Activated CD4-positive, CD25-positive, alpha-beta regulatory T cell treated with anti-CD3 and anti-CD28 coated beads, Interleukin-2, amount 50 U/mL, for 72 hours (primary cell): ENCODE measurements at regions not wholly inside any gene's neighbourhood (a gene's known extent, or its start where the extent isn't known, plus 50 kb on each side); places are given as distances from the start of the nearest gene placed in this dataset.
"Not testable (repeated sequence)": the region's sequence is repeated elsewhere in the genome, so short reads cannot be mapped to it uniquely, and the experiment has no call there.

Experiments
- DNase-seq: peaks from one replicate; pipeline ENCODE4 v3.0.0; 2021

DNA sequence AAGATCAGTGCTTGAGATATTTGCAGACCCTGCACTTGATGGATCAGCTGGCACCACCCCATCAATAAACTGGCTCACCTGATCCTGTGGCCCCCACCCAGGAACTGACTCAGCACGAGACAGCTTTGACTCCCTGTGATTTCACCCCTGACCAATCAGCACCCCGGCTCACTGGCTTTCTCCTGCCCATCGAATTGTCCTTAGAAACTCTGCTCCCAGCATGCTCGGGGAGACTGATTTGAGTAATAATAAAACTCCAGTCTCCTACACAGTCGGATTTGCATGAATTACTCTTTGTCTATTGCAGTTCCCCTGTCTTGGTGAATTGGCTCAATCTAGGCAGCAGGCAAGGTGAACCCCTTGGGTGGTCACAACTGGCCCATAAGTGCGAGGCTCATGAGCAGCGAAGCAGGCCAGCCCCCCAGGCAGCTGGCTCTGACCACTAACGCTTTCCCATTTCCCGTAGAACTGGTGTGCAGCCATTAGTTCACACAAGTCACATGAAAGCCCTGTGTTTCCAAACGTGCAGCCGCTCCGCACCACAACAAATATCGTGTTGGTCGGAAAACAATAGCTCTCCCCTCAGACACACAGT, 79.6 kb downstream of the RSPH3 start:
- DNase-seq = no peak

DNA sequence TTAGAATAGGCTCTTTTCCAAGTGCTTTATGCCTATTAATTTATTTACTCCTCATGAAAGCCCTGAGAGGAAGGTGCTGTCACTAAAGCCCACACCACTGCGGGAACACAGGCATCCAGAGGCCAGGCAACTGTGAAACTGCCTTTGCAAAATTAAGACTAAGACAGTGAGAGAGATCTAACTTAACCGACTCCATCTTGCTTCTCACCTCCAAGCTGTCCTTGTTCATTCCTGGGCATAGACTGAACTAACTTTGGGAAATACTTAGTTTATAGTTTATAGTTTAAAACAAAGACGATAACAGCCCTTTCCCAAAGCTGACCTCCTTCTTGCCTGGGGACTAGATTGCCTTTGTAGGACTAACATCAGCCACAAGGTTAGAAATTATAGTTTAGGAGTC, 80.1 kb downstream of the RSPH3 start:
- DNase-seq = no peak

DNA sequence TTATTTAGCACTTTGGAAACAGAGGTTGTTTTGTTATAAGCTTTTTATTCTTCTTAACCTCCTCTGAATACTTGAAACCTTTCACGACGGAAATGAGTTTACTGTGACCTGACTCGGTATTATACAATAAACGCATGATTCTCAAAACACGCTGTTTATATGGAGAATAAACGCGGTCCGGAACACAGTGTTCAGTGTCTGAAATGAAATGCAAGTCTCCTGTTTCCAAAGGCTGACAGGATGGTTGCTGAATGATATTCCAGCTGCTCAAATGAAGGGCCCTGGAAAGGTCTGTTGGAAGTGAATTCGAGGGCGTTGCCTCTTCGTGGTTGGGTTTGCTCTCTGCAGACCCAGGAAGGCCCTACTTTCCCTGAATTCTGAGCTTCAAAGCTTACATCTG, 83.4 kb downstream of the RSPH3 start:
- no peak for DNase-seq

DNA sequence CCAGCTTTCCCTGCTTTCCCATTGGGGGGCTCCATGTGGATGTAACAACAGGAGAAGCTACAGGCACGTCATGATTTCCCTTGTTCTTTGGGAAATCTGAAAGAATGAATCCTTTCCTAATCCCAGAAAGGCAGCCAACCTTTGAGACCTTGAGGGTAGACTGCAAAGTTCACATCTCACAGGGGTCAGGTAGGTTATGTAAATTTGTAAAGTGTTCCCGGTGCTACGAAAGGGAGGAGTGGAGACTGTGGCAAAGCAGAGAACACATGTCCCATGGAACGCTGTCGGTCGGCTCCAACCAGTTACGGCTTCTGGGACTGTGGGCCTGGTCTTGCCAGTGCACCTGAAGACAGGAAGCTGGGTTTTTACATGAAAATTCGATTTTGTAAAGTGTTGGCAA, 85.1 kb downstream of the RSPH3 start:
- DNase-seq = no peak

DNA sequence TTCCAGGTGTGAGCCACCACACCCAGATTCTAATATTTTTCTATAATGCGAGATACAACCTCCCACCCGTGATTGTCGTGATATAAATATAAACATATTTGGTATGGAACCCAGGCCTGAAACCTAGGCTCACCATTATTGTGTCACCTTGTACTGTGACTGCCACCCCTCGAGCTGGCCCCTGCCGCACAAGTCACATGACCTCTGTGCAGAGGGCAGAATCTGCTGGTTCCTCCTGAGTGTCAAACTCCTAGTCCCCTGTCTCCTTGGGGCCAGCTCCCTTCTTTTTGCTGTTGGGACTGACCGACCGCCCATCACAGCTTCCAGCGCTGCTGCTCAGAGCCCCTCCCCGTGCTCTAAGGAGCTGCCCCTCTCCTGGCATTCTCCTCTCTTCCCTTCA, 86.4 kb downstream of the RSPH3 start:
- DNase-seq = no peak

DNA sequence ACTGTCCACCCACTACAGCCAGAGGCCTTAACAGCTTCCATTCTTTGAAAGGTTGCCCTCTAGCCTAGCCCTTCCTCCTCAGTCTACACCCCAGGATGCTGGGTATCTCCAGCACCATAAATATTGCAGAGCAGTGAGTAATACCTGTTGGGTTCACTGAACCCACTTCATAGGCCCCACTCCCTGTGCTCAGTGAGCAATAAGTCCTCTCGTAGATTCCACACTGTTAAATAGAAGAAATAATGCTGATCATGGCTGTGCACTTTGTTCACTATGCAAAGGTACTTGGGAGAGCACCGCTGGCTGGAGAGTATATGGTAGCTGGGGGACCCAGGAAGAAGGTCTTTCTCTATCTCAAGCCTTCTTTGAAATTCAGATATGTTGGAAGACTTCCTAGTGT, 87.3 kb downstream of the RSPH3 start:
- no peak for DNase-seq

DNA sequence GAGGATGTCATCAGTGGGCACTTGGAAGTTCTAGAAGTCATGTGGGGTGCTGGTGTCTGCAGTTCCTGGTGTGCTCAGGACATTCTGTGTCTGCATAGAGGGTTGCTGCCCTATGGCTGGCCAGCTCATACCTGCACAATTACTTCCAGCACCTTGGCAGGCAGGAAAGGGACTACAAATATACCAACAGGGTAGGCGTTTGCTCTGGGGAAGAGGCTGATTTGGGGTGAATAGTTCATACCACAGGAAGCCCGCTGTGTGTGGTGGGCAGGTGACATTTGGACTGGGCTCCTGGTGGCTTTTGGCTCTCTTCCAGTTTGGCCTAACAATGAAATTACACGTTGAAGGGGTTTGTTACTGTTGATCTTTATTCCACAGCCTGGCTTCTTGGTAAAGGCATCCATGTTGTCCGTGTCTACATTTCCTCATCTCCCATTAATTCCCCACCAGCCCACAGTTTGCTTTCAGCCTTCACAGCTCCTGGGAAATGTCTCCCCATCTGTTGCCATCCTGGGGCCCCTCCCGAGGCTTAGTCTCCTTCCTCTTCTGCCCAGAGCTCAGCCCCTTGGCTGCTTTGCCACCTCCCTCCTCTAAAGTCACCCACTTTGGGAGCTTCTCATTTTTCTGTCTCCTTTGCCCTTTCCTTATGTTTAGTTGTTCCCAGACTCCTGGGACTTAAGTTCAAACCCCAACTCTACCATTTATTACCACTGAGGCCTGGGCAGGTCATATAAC, 88.1 kb downstream of the RSPH3 start:
- no peak for DNase-seq

DNA sequence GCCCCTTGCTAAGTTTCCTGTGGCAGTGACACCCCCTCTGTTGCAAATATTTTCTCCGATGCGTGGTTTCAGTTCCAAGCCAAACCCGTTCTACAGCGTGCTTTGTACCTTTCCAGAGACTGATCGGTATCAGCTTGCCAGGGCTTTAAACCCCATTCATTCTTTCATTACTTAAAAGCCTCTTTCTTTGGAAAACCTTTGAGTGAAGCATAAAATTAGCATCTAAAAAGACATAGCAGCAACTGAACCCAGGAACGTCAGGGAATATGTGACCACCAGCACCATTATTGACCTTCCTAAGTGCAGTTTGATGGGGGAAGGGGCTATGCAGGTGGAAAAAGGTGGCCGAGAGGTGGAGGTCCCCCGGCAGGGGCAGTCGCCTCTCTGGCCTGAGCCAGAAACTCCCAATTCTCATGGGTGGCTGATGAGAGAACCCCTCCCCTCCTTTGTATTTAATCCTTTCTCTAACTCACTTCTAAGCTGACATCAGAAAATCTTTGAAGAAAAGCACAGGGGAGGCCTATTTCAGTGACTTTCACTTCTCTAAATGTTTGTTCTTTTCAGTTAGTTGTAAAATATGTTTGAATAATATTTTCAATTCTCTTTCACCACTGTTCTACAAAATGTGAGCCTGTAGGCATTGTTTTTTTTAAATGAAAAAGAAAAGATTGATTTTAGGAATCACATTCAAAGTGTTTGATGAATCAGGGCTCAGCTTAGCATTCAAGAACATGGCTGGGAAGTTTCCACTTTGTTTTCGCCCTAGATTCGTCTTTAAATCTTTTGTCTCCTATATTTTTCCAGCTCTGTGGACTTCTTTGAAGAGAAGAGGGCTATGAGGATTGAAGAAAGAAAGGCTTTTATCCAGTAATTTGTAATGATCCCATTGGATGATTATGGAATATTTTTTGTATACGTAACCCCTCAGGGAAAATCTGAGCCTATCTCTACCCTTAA, 89.2 kb downstream of the RSPH3 start:
- no peak for DNase-seq

DNA sequence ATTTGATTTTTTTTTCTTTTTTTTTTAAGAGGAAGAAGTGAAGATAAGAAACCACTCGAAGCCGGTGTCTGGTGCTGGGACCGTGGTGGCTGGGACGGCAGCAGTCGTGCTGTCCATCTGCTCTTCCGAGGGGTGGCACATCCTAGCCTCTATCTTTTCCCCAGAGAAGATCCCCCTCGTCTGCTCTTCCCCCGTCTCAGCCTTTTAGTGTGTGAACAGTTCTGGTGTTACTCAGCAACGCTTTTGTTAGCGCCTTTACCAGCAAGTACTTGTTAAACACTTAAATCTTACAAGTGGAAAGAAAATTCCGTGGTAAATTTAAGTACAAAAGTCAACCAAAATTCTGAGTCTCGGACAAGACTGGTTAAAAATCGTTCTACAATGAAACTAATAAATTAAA, 90.1 kb downstream of the RSPH3 start:
- no peak for DNase-seq

DNA sequence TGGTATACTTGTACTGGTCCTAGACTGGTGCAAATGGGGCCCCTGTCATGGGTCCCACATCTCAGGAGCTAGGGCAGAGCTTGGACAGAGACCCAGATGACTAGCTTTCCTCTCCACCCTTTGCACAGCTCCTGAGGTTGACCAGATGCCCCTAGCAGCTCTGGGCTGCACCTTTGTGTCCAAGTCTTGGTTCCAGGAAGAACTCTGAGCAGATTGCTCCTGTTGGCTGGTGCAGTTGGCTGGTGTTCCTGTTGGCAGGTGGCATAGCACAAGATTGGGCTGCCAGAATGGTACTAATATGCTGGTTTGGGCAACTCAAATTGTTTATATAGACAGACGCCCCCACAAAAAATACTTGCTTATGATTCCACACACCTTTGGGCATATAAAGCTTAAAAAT, 89.4 kb upstream of the EZR start:
- no peak for DNase-seq

DNA sequence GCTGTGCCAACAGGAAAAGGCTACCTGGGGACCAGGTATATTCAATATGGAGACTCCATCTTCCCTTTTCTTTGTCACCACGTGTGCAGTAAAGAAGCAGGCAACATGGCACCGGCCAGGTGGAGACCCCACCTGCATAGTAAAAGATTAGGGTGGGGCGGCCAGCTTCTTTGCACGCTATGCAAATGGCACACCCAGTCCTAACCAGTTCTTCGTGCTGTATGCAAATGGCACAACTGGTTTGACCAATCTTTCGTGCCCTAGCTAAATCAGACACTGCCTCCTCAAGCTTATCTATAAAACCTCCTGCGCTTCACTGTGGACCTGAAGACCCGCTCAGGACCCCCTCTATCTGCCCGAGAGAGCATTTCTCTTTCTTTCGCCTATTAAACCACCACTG, 88.8 kb upstream of the EZR start:
- DNase-seq = no peak

DNA sequence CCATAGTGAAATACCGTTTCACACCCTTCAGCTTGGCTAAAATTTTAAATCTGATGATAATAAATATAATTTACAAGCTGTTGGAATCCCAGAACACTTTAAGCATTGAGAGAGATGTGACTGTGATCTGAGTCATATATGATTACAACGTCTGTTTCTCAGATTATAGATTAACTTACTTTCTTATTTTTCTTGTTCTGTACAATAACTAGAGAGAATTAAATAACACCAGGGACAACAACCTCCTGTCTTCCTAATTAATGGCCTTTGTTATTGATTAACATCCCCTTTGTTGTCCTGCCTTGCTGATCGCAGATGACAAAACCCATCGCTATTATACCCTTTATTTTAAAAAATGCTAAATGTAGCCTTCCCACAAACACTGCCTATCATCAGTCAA, 87.8 kb upstream of the EZR start:
- no peak for DNase-seq

DNA sequence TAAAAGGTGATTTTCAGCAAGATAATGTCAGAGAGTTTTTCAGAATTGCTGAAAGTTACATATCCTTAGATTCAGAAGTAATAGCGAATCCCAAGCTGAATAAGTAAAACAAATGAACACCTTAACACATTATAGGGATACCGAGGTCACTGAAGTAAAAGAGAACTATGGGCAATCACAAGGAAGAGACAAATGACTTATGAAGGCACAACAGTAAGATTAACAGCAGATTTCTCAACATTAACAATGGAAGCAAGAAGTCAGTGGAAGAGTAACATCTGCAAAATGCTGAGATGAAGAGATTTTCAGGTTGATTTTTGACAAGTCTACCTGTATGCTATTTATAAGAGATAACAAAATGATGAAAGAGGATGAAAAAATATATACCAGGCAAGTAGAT, 86.1 kb upstream of the EZR start:
- DNase-seq = no peak

DNA sequence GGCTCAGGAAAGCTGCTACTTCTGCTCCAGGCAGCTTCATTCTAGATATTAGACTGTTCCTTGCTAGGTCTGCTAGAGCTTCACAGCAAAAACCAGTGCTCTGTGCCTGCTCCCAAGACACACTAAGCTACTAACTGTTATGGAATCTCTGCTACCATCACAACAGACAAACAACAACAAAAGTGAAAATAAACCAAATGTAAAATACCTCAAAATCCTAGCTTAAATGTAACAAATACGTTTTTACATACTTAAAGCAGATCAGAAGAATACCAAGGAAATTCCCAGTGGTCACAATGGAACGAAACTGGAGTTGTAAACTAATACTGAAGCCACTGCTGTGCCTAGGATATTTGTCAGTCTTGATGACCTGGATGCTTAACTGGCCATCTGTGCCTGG, 84.6 kb upstream of the EZR start:
- no peak for DNase-seq

DNA sequence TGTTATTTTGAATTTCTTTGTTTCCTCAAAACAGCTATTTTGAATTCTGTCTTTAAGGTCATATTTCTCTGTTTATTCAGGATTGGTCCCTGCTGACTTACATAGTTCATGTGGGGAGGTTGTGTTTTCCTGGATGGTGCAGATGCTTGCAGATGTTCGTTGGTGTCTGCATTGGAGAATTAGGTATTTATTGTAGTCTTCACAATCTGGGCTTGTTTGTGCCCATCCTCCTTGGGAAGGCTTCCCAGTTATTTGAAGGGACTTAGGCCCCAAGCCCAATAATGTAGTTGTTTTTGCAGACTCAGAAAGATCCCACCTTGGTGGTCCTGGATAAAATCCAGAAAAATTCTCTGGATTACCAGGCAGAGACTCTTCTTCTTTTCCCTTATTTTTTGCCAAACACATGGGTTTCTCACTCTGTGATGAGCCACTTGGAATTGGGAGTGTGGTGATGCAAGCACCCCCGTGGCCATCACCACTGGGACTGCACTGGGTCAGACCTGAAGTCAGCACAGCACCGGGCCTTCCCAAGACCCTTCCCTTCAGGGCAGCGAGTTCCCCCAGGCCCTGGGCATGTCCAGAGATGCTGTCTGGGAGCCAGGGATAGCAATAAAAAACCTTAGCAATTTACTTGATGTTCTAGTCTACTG, 81.6 kb upstream of the EZR start:
- DNase-seq = no peak

DNA sequence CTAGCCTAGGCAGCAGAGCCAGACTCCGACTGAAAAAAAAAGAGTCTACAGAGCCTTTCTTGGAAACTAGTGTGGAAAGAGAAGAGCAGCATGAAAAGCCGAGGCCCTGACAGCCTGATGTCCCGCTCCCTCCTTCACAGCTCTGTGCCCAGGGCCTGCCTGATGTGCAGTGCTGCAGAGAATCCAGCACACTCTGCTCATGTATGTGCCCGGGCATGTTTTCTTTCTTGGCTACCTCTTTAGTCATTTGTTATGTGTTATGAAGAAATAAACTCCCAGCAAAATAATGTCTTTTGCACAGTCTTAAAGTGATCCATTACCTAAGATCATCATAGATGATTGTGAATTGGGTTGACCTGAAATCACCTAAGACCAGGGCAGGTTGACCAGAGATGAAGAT, 78.1 kb upstream of the EZR start:
- no peak for DNase-seq

DNA sequence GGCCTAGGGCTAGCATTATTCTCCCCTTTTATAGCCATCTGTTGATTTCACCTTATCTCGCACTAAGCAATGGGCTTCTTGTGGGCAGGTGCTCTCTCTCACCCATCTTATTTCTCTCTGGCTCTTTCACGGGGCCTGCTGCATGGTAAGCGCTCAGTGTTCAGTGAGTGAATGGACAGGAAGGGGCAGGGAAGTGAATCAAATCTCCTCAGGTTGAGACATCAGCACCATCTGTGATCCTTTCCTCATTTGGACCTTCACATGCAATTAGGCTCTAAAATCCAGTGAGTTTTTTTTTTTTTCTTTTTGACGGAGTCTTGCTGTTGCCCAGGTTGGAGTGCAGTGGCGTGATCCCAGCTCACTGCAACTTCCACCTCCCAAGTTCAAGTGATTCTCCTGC, 76.5 kb upstream of the EZR start:
- DNase-seq = no peak

DNA sequence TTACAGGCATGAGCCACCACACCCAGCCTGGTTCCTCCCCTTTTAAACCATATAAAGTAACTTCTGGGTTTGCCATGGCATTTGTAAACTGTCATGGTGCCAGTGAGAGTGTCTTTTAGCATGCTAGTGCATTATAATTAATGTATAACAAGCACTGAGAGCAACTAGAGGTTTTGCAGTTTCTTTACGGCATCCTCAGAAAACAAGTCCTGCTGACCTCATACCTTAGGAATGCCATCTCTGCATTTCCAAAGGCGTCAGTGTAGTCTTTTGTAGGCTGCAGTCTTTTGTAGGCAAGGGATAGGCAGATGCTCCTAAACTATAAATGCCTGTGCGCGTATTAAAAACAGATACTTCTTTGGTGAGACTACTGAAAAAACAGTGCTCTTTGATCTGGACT, 75.0 kb upstream of the EZR start:
- DNase-seq = no peak

DNA sequence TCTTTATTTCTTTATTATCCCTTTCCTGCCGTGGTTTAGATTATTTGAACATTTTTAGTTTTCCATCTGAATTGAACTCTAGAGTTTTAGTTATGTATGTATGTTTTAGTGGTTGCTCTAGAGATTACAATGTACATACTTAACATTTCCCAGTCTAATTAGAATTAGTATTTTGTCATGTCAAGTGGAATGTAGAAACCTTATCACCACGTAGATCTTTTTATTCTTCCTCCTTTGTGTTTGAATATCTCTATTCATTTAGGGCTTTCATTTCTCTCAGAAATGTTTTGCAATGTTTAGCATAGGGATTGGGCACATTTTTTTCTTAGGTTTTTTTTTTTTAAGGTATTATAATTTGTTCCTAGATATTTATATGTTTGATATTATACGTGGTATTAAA, 73.1 kb upstream of the EZR start:
- DNase-seq = no peak

DNA sequence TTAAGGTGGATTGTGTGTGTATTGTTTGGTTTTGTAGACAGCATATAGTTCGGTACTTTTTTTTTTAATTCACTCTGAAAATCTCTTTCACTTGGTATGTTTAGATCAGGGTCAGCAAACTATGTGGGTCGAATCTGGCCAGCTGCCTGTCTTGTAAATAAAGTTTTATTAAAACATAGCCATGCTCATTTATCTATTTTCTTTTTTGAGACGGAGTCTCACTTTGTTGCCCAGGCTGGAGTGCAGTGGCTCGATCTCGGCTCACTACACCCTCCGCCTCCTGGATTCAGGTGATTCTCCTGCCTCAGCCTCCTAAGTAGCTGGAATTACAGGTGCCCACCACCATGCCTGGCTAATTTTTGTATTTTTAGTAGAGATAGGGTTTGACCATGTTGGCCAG, 72.4 kb upstream of the EZR start:
- not testable (repeated sequence) for DNase-seq

DNA sequence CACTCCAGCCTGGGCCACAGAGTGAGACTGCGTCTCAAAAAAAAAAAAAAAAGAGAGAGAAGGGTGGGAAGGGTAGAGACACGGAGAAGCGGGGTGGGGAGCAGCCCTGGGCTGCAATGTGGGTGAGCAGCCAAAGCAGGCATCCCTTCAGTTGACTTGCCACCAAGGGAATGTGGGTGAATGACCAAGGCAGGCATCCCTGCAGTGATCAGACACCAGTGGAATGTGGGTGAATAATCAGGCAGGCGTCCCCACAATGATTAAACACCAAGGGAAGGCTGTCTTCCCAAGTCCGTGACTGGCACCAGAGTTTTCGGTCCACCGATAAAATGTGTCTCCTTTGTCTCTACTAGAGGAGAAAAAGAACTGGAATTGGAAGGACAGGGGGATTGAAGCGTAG, 69.0 kb upstream of the EZR start:
- not testable (repeated sequence) for DNase-seq

DNA sequence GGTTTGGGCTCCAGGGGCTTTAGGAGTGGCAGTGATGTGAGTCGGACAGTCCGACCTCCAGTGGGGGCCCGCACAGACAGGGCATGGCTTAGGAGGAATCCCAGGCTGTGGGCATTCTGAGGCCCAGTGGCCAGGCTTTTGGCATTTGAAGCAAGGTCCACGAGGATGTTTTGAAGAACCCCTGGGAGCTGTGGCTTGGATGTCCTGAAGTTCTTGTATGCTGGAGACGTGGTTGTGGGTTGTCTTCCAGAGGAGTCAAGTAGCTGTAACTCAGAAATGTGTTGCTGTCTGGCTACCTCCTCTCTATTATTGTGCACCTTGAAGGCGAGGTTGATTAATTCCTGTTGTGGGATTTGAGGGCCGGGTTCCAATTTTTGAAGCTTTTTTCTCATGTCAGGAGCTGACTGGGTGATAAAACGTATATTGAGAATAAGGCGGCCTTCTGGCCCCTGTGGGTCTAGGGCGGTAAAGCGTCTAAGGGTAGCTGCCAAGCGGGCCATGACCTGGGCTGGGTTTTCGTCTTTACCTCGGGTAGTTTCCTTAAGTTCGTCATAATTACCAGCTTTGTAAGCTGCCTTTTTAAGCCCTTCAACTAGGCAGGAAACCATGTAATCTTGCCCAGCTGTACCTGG, 67.3 kb upstream of the EZR start:
- not testable (repeated sequence) for DNase-seq

DNA sequence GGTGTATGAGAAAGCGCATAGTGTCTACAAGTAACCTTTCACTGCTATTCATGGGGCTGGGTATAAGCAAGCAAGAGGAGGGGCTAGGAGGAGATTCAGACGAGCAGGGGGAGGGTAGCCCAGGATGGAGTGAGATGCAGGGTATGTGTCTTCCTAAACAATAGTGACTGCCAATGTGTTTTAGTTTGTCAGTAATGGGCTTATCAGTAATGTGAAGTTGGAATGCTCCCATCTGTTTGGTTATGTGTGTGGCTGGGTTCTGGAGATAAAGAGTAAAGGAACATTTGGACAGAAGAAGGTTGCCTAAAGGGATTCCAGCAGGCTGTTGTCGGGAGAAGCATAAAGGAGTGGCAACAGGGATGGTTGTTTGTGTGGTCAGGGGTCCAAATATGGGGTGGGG, 62.7 kb upstream of the EZR start:
- DNase-seq = not testable (repeated sequence)
